A549 (cell line): ENCODE measurements at regions not wholly inside any gene's neighbourhood (a gene's known extent, or its start where the extent isn't known, plus 50 kb on each side); places are given as distances from the start of the nearest gene placed in this dataset.

ENCODE experiments used
- MAZ ChIP-seq: fragments of 150-350 bp; IDR thresholded peaks from 2 replicates; pipeline ENCODE4 v1.6.1; 2014; ENCODE audit warnings: antibody characterized with exemption, low read depth, low read length, borderline replicate concordance

DNA sequence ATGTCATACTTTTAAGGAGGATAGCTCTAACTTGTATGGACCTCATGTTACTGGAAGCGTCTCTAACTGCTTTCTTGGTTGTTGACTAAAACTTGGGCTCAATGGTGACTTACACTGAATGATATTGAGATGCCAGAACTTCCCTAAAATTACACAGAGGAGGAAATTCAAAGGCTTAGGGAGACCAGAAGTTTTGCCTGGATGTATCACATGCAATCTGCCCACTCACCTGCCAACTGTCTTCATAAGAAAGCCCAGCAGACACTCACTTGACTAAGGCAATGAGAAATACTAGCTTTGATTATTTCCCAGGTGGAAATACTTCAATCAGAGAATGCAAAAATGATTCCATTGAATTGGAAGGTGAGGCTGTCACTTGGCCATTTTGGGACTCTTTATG, 51.2 kb upstream of the PDYN start (continued):
- no peak for TF ChIP-seq MAZ
- TF ChIP-seq, all 56 proteins: peak for 0
